ENCODE measurements at regions not wholly inside any gene's neighbourhood (a gene's known extent, or its start where the extent isn't known, plus 50 kb on each side); places are given as distances from the start of the nearest gene placed in this dataset.

DNA sequence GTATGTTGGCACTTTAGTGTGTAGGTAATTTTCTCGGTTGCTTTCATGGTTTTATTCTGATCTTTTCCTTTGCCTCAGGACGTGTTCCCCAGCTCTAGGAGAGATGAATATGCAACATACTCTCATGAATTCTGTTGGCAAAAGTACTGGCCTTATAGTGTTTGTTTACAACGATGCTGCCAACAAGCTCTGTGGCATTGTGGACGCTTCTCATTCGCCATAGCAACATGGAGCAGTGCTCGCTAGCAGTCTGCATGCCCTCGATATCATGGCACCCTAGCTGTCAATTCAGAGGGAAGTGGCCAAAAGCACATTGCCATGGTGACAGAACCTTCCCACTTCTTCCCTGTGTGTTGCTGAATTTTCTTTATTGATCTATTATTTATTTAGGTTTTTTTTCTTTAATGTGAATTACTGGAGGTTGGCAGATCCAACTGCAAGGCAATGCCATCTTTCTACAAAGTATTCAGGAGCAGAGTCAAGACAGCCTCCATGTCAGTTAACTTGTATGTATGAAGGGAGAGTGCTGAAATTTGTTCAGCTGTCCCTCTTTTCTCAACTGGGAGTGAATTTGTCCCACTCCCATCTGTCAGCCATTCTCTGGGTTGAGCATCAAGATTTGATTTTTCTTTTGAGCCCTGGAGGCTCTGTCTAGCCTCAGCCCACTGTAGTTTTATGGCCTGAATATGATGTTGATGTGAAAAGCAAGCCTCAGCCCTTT, 224.9 kb upstream of the VCX3A start:
- no peak for DNase-seq (ENCODE audit: low read depth)
- Histone ChIP-seq H3K4me3 (ENCODE audit: low read depth, low read length) (no peak overlapping the region), H3K36me3 (ENCODE audit: control insufficient read depth, insufficient read depth, low read length) (no peaks in the 10 kb centered on the region), H3K27me3 (ENCODE audit: control insufficient read depth, insufficient read depth, low read length) (no peaks in the 10 kb centered on the region)
- no peak for TF ChIP-seq CTCF (IDR thresholded peaks at IDR 0.05; ENCODE audit: insufficient read depth, low read length, severe bottlenecking)
- FAIRE-seq: no peak

GRCh38 chrX:6758234-6758633, 223.3 kb upstream of the VCX3A start:
- FAIRE-seq (no peak), DNase-seq (ENCODE audit: low read depth) (no peak)
- Histone ChIP-seq H3K27me3 (ENCODE audit: control insufficient read depth, insufficient read depth, low read length) (no peaks in the 10 kb centered on the region), H3K4me3 (ENCODE audit: low read depth, low read length) (no peak overlapping the region), H3K36me3 (ENCODE audit: control insufficient read depth, insufficient read depth, low read length) (no peaks in the 10 kb centered on the region)
- TF ChIP-seq CTCF (IDR thresholded peaks at IDR 0.05; ENCODE audit: insufficient read depth, low read length, severe bottlenecking): no peak

DNA sequence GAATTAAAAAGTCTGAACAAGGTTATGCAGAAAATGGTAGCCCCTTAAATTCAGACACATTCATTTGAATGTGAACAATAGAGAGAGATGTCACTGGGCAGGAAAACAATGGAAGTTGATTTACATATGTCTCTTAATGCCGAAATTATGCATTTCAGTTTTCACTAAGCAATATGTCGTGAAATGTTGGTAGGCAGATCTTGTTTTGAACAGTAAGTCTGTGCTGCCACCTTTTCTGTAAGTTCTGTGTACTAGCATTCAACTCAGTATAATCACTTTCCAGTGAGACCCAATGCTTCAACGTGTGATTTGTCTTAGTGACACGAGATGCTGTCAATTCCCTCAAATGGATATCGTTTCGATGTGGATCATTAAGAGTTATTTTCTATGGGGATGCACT, 222.7 kb upstream of the VCX3A start:
- no peak for FAIRE-seq
- Histone ChIP-seq H3K36me3 (ENCODE audit: control insufficient read depth, insufficient read depth, low read length) (no peaks in the 10 kb centered on the region), H3K27me3 (ENCODE audit: control insufficient read depth, insufficient read depth, low read length) (no peaks in the 10 kb centered on the region), H3K4me3 (ENCODE audit: low read depth, low read length) (no peak overlapping the region)
- no peak for DNase-seq (ENCODE audit: low read depth)
- no peak for TF ChIP-seq CTCF (IDR thresholded peaks at IDR 0.05; ENCODE audit: insufficient read depth, low read length, severe bottlenecking)

DNA sequence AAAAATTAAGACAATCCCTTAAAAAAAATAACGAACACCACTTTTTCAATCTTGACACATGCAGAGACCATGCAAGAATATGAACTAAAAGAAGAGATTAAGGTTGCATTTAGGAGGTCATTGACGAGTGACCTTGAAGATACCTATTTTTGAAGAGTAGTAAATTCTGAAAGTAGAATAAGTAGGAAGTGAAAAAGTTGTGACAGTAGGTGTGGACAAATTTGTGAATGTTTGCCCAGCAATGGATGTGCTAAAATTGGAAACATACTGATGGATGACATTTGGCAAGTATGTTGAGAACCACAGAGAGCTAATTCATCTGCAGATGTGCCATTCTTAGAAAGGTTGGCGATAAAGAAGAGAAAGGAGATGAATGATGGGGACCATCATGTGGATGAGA, 213.7 kb upstream of the VCX3A start:
- TF ChIP-seq CTCF (IDR thresholded peaks at IDR 0.05; ENCODE audit: insufficient read depth, low read length, severe bottlenecking): no peak
- Histone ChIP-seq H3K4me3 (ENCODE audit: low read depth, low read length) (no peak overlapping the region), H3K36me3 (ENCODE audit: control insufficient read depth, insufficient read depth, low read length) (no peaks in the 10 kb centered on the region), H3K27me3 (ENCODE audit: control insufficient read depth, insufficient read depth, low read length) (no peaks in the 10 kb centered on the region)
- DNase-seq (ENCODE audit: low read depth): no peak
- no peak for FAIRE-seq

DNA sequence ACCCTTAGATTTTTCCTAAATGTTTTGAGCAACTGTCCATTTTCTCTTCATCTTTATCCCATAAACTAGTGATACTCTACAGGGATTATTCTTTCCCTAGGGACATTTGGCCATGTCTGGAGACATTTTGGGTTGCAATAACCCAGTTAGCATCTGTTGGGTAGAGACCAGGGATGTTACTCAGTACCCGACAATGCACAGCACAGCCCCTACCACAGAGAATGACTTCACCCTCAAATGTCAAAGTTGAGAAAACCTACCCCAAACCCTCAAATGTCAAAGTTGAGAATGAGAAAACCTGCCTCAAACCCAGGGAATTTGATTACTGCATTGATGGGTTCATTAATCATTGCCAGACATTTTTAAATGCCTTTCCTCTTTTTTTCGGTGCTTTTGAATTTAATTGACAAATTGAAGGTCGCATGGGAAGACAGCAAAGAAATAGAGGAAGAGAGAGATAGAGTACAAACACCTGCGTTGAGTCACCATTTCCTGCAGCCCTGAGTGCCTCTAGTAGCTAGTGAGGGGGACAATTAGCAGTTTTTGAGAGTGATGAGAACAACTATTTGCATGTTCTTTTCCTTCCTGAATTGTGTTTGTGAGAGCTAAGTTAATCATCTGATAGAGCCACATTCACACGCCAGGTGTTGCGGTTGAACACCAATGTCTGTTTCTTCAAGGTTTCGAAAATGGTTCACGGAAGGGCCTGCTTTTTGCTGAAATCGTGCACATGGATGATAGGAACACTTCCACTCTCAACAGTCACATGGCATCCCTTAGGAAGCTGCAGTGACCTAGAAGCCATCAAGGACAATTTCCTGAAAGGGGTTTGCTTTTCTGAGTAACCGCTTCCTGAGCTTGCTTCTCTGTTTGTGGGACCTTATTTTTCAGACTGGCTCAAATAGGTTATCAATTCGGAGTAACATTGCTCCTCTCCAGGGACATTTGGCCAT, 203.9 kb upstream of the VCX3A start:
- no peak for TF ChIP-seq CTCF (IDR thresholded peaks at IDR 0.05; ENCODE audit: insufficient read depth, low read length, severe bottlenecking)
- Histone ChIP-seq H3K27me3 (ENCODE audit: control insufficient read depth, insufficient read depth, low read length) (no peaks in the 10 kb centered on the region), H3K4me3 (ENCODE audit: low read depth, low read length) (no peak overlapping the region), H3K36me3 (ENCODE audit: control insufficient read depth, insufficient read depth, low read length) (no peaks in the 10 kb centered on the region)
- FAIRE-seq: peak; percentile 88
- no peak for DNase-seq (ENCODE audit: low read depth)
